22Rv1 (cell line): ENCODE measurements at regions not wholly inside any gene's neighbourhood (a gene's known extent, or its start where the extent isn't known, plus 50 kb on each side); places are given as distances from the start of the nearest gene placed in this dataset.

Experiments
- ZFX ChIP-seq: fragments of 450-650 bp; IDR thresholded peaks from 2 replicates; pipeline ENCODE4 v1.6.1; 2017; ENCODE audit warnings: antibody characterized with exemption, borderline replicate concordance
- TF ChIP-seq, protein P1 (sequence below): fragments of 450-650 bp; IDR thresholded peaks from 2 replicates; pipeline ENCODE4 v1.5.1; 2017; ENCODE audit warnings: mild to moderate bottlenecking

DNA sequence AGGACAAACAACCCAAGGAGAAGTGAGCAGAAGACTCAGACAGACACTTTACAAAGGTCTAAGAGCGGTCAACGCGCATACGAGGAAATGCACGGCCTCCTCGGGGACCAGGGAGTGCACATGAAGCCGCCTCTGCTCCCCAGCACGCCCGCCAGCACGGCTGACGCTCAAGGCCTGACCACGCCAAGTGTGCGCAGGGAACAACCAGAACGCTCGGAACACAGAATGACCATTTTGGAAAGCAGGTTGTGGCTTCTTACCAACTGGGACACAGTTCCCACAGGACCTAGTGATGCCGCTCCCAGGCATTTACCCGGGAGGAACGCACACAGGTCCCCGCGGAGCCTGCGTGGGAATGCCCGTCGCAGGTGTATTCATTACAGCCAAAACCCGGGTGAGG lies 191.5 kb upstream of the PPP1R26 start:
- TF ChIP-seq, protein P1, sequence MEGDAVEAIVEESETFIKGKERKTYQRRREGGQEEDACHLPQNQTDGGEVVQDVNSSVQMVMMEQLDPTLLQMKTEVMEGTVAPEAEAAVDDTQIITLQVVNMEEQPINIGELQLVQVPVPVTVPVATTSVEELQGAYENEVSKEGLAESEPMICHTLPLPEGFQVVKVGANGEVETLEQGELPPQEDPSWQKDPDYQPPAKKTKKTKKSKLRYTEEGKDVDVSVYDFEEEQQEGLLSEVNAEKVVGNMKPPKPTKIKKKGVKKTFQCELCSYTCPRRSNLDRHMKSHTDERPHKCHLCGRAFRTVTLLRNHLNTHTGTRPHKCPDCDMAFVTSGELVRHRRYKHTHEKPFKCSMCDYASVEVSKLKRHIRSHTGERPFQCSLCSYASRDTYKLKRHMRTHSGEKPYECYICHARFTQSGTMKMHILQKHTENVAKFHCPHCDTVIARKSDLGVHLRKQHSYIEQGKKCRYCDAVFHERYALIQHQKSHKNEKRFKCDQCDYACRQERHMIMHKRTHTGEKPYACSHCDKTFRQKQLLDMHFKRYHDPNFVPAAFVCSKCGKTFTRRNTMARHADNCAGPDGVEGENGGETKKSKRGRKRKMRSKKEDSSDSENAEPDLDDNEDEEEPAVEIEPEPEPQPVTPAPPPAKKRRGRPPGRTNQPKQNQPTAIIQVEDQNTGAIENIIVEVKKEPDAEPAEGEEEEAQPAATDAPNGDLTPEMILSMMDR = no peak
- no peak for TF ChIP-seq ZFX
